ENCODE measurements at regions not wholly inside any gene's neighbourhood (a gene's known extent, or its start where the extent isn't known, plus 50 kb on each side); places are given as distances from the start of the nearest gene placed in this dataset.

- no peak for TF ChIP-seq ZNF529 (tag by site-specific recombination; IDR thresholded peaks at IDR 0.05; ENCODE audit: insufficient replicate concordance)
- no peak for TF ChIP-seq ZBTB17 (tag by site-specific recombination; IDR thresholded peaks at IDR 0.05)
- TF ChIP-seq, protein P1, sequence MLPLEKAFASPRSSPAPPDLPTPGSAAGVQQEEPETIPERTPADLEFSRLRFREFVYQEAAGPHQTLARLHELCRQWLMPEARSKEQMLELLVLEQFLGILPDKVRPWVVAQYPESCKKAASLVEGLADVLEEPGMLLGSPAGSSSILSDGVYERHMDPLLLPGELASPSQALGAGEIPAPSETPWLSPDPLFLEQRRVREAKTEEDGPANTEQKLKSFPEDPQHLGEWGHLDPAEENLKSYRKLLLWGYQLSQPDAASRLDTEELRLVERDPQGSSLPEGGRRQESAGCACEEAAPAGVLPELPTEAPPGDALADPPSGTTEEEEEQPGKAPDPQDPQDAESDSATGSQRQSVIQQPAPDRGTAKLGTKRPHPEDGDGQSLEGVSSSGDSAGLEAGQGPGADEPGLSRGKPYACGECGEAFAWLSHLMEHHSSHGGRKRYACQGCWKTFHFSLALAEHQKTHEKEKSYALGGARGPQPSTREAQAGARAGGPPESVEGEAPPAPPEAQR (tag by site-specific recombination; IDR thresholded peaks at IDR 0.05) = no peak
- no peak for TF ChIP-seq WT1 (tag by site-specific recombination; IDR thresholded peaks at IDR 0.05)
These were observed 1415.7 kb upstream of the PCDH9 start (continued) for GRCh38 chr13:68645814-68646213.

GRCh38 chr13:68644611-68645010, 1414.5 kb upstream of the PCDH9 start:
- H3K4me1 ChIP-seq (ENCODE audit: control insufficient read depth, insufficient read depth, low read length) = no peaks in the 10 kb centered on the region
- POLR2A ChIA-PET = no interaction called here
- no peak overlapping the region for H3K27ac ChIP-seq (ENCODE audit: extremely low read depth, low read depth, low read length)
- H3K4me3 ChIP-seq (ENCODE audit: low read depth, low read length) = no peak overlapping the region
- CTCF ChIA-PET = no interaction called here
- H3K36me3 ChIP-seq (ENCODE audit: control insufficient read depth in 2 of 2, insufficient read depth in 1 of 2, low read length in 2 of 2) = no peaks in the 10 kb centered on the region
- TF ChIP-seq, protein P2, sequence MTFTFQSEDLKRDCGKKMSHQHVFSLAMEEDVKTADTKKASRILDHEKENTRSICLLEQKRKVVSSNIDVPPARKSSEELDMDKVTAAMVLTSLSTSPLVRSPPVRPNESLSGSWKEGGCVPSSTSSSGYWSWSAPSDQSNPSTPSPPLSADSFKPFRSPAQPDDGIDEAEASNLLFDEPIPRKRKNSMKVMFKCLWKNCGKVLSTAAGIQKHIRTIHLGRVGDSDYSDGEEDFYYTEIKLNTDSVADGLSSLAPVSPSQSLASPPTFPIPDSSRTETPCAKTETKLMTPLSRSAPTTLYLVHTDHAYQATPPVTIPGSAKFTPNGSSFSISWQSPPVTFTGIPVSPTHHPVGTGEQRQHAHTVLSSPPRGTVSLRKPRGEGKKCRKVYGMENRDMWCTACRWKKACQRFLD (tag by site-specific recombination; IDR thresholded peaks at IDR 0.05) = no peak
- no peak for TF ChIP-seq ZNF202 (tag by site-specific recombination; IDR thresholded peaks at IDR 0.05; ENCODE audit: borderline replicate concordance)
- no peak for TF ChIP-seq REPIN1 (tag by site-specific recombination; IDR thresholded peaks at IDR 0.05; ENCODE audit: low read depth)
- no peak for TF ChIP-seq KLF8 (tag by site-specific recombination; IDR thresholded peaks at IDR 0.05)
- TF ChIP-seq ZNF549 (tag by site-specific recombination; IDR thresholded peaks at IDR 0.05) = no peak
- no peak for TF ChIP-seq ZNF18 (tag by site-specific recombination; IDR thresholded peaks at IDR 0.05)
- no peak for TF ChIP-seq ZNF155 (tag by site-specific recombination; IDR thresholded peaks at IDR 0.05)
- no peaks in the 10 kb centered on the region for H3K9me3 ChIP-seq (ENCODE audit: control insufficient read depth, insufficient read depth, low read depth, low read length)

- Histone ChIP-seq H3K9me3 (ENCODE audit: control insufficient read depth, insufficient read depth, low read depth, low read length) (no peaks in the 10 kb centered on the region), H3K4me3 (ENCODE audit: low read depth, low read length) (no peak overlapping the region), H3K27ac (ENCODE audit: extremely low read depth, low read depth, low read length) (no peak overlapping the region), H3K4me1 (ENCODE audit: control insufficient read depth, insufficient read depth, low read length) (no peaks in the 10 kb centered on the region), H3K36me3 (ENCODE audit: control insufficient read depth in 2 of 2, insufficient read depth in 1 of 2, low read length in 2 of 2) (no peaks in the 10 kb centered on the region)
- ChIA-PET POLR2A (no interaction called here), CTCF (no interaction called here)
- TF ChIP-seq ZBTB6 (tag by site-specific recombination; IDR thresholded peaks at IDR 0.05) (no peak), ZNF501 (tag by site-specific recombination; IDR thresholded peaks at IDR 0.05) (no peak), ZNF600 (tag by site-specific recombination; IDR thresholded peaks at IDR 0.05) (no peak), ZNF785 (tag by site-specific recombination; IDR thresholded peaks at IDR 0.05) (no peak), ZFP3 (tag by site-specific recombination; IDR thresholded peaks at IDR 0.05; ENCODE audit: low read depth) (no peak), ZNF133 (tag by site-specific recombination; IDR thresholded peaks at IDR 0.05) (no peak)
- TF ChIP-seq, protein P3, sequence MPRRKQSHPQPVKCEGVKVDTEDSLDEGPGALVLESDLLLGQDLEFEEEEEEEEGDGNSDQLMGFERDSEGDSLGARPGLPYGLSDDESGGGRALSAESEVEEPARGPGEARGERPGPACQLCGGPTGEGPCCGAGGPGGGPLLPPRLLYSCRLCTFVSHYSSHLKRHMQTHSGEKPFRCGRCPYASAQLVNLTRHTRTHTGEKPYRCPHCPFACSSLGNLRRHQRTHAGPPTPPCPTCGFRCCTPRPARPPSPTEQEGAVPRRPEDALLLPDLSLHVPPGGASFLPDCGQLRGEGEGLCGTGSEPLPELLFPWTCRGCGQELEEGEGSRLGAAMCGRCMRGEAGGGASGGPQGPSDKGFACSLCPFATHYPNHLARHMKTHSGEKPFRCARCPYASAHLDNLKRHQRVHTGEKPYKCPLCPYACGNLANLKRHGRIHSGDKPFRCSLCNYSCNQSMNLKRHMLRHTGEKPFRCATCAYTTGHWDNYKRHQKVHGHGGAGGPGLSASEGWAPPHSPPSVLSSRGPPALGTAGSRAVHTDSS (tag by site-specific recombination; IDR thresholded peaks at IDR 0.05) = no peak
These were observed 1406.6 kb upstream of the PCDH9 start for GRCh38 chr13:68636784-68637183.
